BJ (cell line): ENCODE measurements at regions not wholly inside any gene's neighbourhood (a gene's known extent, or its start where the extent isn't known, plus 50 kb on each side); places are given as distances from the start of the nearest gene placed in this dataset.

ENCODE experiments used
- CTCF ChIA-PET: fragments of 350-600 bp; formaldehyde crosslinking; extraction: SDS; loops from one replicate; lab custom pipeline; 2021; ENCODE audit warnings: antibody characterized with exemption, inconsistent platforms; lab: Yijun Ruan, JAX
- POLR2A ChIA-PET: fragments of 300-600 bp; sonication (Branson Sonifier 250); formaldehyde crosslinking; extraction: SDS; loops from one replicate; lab custom pipeline; 2021; ENCODE audit warnings: antibody characterized with exemption; lab: Charles Lee
- DNase-seq: peaks from one replicate; pipeline ENCODE4 v3.0.0-alpha.2; 2011; ENCODE audit warnings: low read depth
- H3K27me3 ChIP-seq: 2 replicates; pipeline ENCODE4 v1.6.0; 2011; ENCODE audit warnings: low read length; ENCODE audit not compliant: control insufficient read depth, insufficient read depth
- H3K36me3 ChIP-seq: 2 replicates; pipeline ENCODE4 v1.5.1; 2011; ENCODE audit warnings: low read length; ENCODE audit not compliant: control insufficient read depth, insufficient read depth
- H3K4me3 ChIP-seq: 2 replicates; pipeline ENCODE4 v1.5.1; 2011; ENCODE audit warnings: low read depth, mild to moderate bottlenecking, control low read depth, low read length
- CTCF ChIP-seq: IDR thresholded peaks from 2 replicates; pipeline ENCODE4 v1.5.1; 2011; ENCODE audit warnings: low read depth, mild to moderate bottlenecking, control low read depth, inconsistent platforms, low read length, moderate library complexity; ENCODE audit not compliant: insufficient read depth

GRCh38 chr12:107325075-107325608 lies 231.8 kb upstream of the CRY1 start:
- POLR2A ChIA-PET: no interaction called here
- CTCF ChIA-PET: no interaction called here

GRCh38 chr12:107326237-107326636 lies 232.9 kb upstream of the CRY1 start:
- no peak for DNase-seq
- Histone ChIP-seq H3K36me3 (no peaks in the 10 kb centered on the region), H3K4me3 (no peak overlapping the region), H3K27me3 (peaks cover 8% of the 10 kb centered on the region)
- TF ChIP-seq CTCF: no peak
- CTCF ChIA-PET: no interaction called here
- POLR2A ChIA-PET: no interaction called here

More at GRCh38 chr12:107325075-107325608, 231.8 kb upstream of the CRY1 start:
- Histone ChIP-seq H3K27me3 (peaks cover 17% of the 10 kb centered on the region), H3K36me3 (no peaks in the 10 kb centered on the region), H3K4me3 (no peak overlapping the region)
- TF ChIP-seq CTCF: no peak
- no peak for DNase-seq

GRCh38 chr12:107327651-107328182 lies 234.4 kb upstream of the CRY1 start:
- ChIA-PET CTCF (interaction anchor here (1.3 kb wide), 1 partner anchor 196 kb away, joined by 3 read pairs; no protein-coding TSS in a partner anchor), POLR2A (no interaction called here)
- no peak for DNase-seq
- peaks cover 2% of the 10 kb centered on the region; the same call in 1 of the 2 replicates for H3K27me3 ChIP-seq
- no peaks in the 10 kb centered on the region for H3K36me3 ChIP-seq
- no peak for TF ChIP-seq CTCF
- H3K4me3 ChIP-seq: no peak overlapping the region

- Histone ChIP-seq H3K36me3 (no peaks in the 10 kb centered on the region), H3K27me3 (peaks cover 2% of the 10 kb centered on the region; the same call in 1 of the 2 replicates), H3K4me3 (no peak overlapping the region)
- no peak for TF ChIP-seq CTCF
- ChIA-PET CTCF (interaction anchor here (0.6 to 1.3 kb wide), 2 partner anchors 68 to 197 kb away, joined by 3 read pairs; no protein-coding TSS in a partner anchor), POLR2A (no interaction called here)
- DNase-seq: no peak
These were observed 235.2 kb upstream of the CRY1 start for GRCh38 chr12:107328442-107329133.

GRCh38 chr12:107329569-107330324 lies 236.4 kb upstream of the CRY1 start:
- CTCF ChIA-PET: interaction anchor here (0.8 kb wide), 1 partner anchor 77 kb away, joined by 3 read pairs; no protein-coding TSS in a partner anchor
- H3K36me3 ChIP-seq: no peaks in the 10 kb centered on the region
- no peak for TF ChIP-seq CTCF
- no peak for DNase-seq
- peaks cover 2% of the 10 kb centered on the region; the same call in 1 of the 2 replicates for H3K27me3 ChIP-seq
- POLR2A ChIA-PET: no interaction called here
- H3K4me3 ChIP-seq: no peak overlapping the region
